ENCODE measurements at regions not wholly inside any gene's neighbourhood (a gene's known extent, or its start where the extent isn't known, plus 50 kb on each side); places are given as distances from the start of the nearest gene placed in this dataset.
"Not testable (repeated sequence)": the region's sequence is repeated elsewhere in the genome, so short reads cannot be mapped to it uniquely, and the experiment has no call there.

DNA sequence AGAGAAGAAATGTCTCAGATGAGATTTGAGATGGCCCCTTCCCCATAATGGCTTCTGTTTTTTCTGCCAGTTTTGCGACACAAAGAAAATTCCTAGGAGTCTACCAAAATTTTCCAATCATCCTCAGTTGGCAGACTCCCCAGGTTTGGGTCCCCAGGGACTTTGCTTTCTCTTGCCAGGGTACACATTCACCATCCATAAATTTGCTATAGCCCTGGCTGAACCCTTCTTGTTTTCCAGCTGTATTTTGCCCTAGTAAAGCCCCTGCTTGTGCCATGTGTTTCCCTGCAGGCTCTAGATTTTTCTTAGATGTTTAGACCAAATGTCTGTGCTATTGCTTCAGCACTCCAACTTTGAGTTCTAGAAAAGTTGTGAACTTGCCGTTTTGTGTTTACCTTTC lies 283.2 kb downstream of the ANXA1 start:
- Mint-ChIP-seq H3K36me3 (ENCODE audit: low read depth) (no peaks in the 10 kb centered on the region), H3K4me3 (no peak overlapping the region), H3K9me3 (peaks cover 7% of the 10 kb centered on the region), H3K27me3 (ENCODE audit: insufficient read depth) (no peaks in the 10 kb centered on the region), H3K4me1 (ENCODE audit: low read depth) (no peaks in the 10 kb centered on the region), H3K27ac (no peak overlapping the region)
- no peak for DNase-seq
- TF ChIP-seq, protein P1, sequence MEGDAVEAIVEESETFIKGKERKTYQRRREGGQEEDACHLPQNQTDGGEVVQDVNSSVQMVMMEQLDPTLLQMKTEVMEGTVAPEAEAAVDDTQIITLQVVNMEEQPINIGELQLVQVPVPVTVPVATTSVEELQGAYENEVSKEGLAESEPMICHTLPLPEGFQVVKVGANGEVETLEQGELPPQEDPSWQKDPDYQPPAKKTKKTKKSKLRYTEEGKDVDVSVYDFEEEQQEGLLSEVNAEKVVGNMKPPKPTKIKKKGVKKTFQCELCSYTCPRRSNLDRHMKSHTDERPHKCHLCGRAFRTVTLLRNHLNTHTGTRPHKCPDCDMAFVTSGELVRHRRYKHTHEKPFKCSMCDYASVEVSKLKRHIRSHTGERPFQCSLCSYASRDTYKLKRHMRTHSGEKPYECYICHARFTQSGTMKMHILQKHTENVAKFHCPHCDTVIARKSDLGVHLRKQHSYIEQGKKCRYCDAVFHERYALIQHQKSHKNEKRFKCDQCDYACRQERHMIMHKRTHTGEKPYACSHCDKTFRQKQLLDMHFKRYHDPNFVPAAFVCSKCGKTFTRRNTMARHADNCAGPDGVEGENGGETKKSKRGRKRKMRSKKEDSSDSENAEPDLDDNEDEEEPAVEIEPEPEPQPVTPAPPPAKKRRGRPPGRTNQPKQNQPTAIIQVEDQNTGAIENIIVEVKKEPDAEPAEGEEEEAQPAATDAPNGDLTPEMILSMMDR (IDR thresholded peaks at IDR 0.05) = no peak

DNA sequence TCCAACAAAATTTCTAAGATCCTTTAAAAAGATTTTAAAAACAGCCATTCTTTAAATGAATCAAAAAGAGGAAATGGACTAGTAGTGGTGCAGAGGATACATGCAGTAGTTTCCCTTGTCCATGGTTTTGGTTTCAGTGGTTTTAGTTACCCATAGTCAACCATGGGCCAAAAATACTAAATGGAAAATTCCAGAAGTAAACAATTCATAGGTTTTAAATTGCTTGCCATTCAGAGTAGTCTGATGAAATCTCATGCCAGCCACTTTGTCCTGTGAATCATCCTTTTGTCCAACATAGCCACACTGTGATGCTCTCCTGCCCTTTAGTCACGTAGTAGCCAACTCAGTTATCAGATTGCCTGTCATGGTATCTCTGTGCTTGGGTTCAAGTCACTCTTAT lies 286.1 kb downstream of the ANXA1 start:
- H3K4me3 Mint-ChIP-seq = no peak overlapping the region
- H3K9me3 Mint-ChIP-seq = peaks cover 13% of the 10 kb centered on the region
- DNase-seq = no peak
- TF ChIP-seq, protein P1 (IDR thresholded peaks at IDR 0.05) = no peak
- no peaks in the 10 kb centered on the region for H3K36me3 Mint-ChIP-seq (ENCODE audit: low read depth)
- H3K27ac Mint-ChIP-seq = no peak overlapping the region
- no peaks in the 10 kb centered on the region for H3K4me1 Mint-ChIP-seq (ENCODE audit: low read depth)
- no peaks in the 10 kb centered on the region for H3K27me3 Mint-ChIP-seq (ENCODE audit: insufficient read depth)

DNA sequence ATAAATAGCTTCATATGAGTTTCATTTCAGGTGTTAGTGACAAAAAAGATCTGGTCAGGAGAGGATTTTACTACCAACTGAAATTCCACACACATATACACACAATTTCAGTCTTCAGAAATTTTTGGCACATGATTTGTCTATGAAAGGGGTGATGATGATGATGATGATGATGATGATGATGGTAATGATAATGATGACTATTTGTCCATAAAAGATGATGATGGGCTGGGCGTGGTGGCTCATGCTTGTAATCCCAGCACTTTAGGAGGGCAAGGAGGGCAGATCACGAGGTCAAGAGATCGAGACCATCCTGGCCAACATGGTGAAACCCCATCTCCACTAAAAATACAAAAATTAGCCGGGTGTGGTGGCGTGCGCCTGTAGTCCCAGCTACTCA lies 288.2 kb downstream of the ANXA1 start:
- not testable (repeated sequence) for H3K27me3 Mint-ChIP-seq (ENCODE audit: insufficient read depth); DNase-seq; H3K36me3 Mint-ChIP-seq (ENCODE audit: low read depth); H3K27ac Mint-ChIP-seq; H3K4me1 Mint-ChIP-seq (ENCODE audit: low read depth); H3K4me3 Mint-ChIP-seq
- H3K9me3 Mint-ChIP-seq = peaks cover 13% of the 10 kb centered on the region

DNA sequence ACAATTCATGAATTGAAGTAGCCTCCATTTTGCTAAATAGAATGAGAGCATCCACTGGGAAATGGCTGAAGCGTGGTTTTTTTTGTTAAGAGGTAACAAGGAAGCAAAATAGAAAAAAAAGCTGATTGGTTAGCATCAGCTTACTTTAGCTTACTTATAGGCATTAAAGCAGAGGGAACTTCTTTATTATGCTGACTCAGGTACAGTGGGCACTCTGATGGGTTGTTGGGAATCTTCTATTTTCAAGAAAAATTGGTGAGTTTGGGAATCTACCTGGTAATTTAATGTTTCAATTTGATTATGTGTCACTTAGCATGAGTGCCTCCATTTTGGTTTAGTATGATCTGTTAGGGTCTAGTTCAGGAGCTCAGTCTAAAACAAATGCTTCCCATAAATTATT lies 289.6 kb downstream of the ANXA1 start:
- no peak overlapping the region for H3K4me3 Mint-ChIP-seq
- H3K4me1 Mint-ChIP-seq (ENCODE audit: low read depth) = no peaks in the 10 kb centered on the region
- H3K27me3 Mint-ChIP-seq (ENCODE audit: insufficient read depth) = no peaks in the 10 kb centered on the region
- TF ChIP-seq, protein P1 (IDR thresholded peaks at IDR 0.05) = no peak
- peaks cover 23% of the 10 kb centered on the region for H3K9me3 Mint-ChIP-seq
- DNase-seq = no peak
- H3K36me3 Mint-ChIP-seq (ENCODE audit: low read depth) = no peaks in the 10 kb centered on the region
- no peak overlapping the region for H3K27ac Mint-ChIP-seq

DNA sequence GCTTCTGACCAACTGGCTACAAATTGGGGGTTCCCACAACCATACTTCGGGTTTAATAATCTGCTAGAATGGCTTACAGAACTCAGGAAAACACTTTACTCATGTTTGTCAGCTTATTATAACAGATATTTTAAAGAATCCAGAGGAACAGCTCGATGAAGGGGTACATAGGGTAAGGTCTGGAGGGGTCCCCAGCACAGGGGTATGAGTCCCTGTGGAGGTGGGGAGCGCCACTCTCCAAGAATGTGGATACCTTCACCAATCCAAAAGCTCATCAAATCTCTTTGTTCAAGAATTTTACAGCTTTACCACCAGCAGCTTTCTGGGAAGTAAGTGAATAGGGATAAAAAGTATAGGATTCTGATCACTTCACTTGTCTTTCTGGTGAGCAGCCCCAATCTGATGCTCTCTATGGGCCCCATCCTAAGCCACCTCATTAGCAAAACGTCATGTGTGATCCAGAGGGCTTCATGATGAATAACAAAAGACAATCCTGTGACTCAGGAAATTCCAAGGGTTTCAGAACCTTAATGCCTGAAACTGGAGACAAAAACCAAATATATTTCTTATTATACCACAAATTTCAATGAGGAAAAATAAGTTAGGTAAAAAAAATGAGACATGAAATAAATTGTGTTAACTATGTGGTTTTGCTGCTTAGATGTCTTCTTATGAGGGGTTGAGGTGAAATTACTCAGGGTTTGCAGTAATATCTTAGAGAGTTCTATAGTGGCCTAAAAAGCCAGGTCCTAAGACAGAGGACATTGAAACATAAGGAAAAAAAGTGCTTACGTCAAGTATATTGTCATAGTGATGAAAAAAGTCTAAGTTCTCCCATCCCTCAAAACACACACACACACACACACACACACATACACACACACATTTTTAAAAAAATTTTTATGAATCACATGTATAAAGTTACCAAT lies 290.5 kb downstream of the ANXA1 start:
- no peaks in the 10 kb centered on the region for H3K4me1 Mint-ChIP-seq (ENCODE audit: low read depth)
- H3K4me3 Mint-ChIP-seq = no peak overlapping the region
- TF ChIP-seq, protein P1 (IDR thresholded peaks at IDR 0.05) = no peak
- peaks cover 23% of the 10 kb centered on the region for H3K9me3 Mint-ChIP-seq
- no peak overlapping the region for H3K27ac Mint-ChIP-seq
- no peaks in the 10 kb centered on the region for H3K36me3 Mint-ChIP-seq (ENCODE audit: low read depth)
- DNase-seq = no peak
- no peaks in the 10 kb centered on the region for H3K27me3 Mint-ChIP-seq (ENCODE audit: insufficient read depth)

DNA sequence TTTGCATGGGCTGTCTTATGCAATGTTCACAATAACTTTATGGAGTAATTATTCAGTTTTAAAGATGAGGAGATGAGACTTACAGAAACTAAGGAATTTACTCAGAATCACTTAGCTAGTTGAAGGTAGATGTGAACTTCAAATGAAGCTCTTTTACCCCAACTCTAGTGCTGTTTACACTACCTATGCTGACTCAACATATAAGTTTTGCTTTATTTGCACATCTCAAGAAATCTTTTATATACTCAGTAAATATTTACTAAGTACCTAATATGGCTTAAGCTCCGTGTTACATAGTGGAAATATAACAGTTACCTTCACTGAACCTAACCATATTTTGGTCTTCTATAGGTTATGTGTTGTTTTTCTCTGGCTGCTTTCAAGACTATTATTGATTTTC lies 293.2 kb downstream of the ANXA1 start:
- TF ChIP-seq, protein P1 (IDR thresholded peaks at IDR 0.05) = no peak
- Mint-ChIP-seq H3K9me3 (peaks cover 20% of the 10 kb centered on the region), H3K4me3 (no peak overlapping the region), H3K27ac (no peak overlapping the region), H3K4me1 (ENCODE audit: low read depth) (no peaks in the 10 kb centered on the region), H3K27me3 (ENCODE audit: insufficient read depth) (no peaks in the 10 kb centered on the region), H3K36me3 (ENCODE audit: low read depth) (no peaks in the 10 kb centered on the region)
- no peak for DNase-seq

DNA sequence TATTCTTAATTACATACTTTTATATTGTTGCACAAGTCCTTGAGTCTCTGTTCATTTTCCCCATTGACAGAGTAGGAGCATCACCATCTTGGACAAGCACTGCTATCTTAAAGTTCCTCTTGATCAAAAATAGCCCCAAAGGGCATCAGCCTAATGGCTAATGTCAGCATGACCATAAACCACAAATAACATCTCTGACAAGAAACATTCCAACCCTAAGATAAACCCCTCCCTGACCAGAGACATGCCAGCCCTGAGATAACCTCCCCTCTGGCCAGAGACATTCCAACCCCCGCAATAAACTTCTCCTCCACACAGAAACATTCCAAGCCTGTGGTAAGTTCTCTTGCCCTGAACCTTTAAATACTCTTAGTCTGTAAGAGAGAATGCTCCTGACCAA lies 293.7 kb downstream of the ANXA1 start:
- peaks cover 22% of the 10 kb centered on the region for H3K9me3 Mint-ChIP-seq
- H3K4me1 Mint-ChIP-seq (ENCODE audit: low read depth); H3K27ac Mint-ChIP-seq; H3K4me3 Mint-ChIP-seq; H3K36me3 Mint-ChIP-seq (ENCODE audit: low read depth); H3K27me3 Mint-ChIP-seq (ENCODE audit: insufficient read depth); DNase-seq: not testable (repeated sequence)
